ENCODE measurements at regions not wholly inside any gene's neighbourhood (a gene's known extent, or its start where the extent isn't known, plus 50 kb on each side); places are given as distances from the start of the nearest gene placed in this dataset.
"Not testable (repeated sequence)": the region's sequence is repeated elsewhere in the genome, so short reads cannot be mapped to it uniquely, and the experiment has no call there.

GRCh38 chr18:70700496-70700895 lies 411.7 kb downstream of the SOCS6 start:
- DNase-seq = no peak

DNA sequence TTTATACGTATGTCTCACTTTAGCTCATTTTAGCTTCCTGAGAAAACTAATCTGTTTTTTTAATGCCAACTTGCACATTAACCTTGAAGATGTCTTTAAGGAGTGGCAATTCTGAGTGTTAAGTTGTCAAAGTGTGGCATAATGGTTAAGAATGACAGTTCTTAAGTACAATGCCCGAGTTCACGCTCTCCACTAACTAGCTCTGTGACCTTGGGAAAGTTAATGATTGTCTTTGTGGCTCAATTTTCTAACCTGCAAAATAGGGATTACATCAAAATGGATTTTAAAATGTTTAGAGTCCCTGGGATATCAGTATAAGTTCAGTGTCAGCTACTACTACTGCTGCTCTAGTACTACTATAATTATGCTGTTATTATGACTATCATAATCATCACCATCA lies 409.7 kb downstream of the SOCS6 start:
- DNase-seq = no peak

GRCh38 chr18:70693246-70693645 lies 404.4 kb downstream of the SOCS6 start:
- DNase-seq = no peak

DNA sequence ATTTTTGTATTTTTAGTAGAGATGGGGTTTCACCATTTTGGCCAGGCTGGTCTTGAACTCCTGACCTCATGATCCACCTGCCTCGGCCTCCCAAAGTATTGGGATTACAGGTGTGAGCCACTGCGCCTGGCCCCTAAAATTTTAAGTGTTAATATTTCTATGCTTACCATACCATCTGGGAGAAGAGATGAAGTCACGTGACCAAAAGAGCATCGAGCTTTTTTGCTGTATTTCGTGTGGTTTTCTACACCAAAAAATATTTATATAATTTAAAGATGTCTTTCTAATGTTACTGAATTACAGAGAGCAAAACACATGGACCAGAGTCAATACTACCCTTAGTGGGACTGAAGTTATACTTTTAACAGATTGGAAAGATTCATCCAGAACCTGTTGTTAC lies 400.9 kb downstream of the SOCS6 start:
- DNase-seq = not testable (repeated sequence)

- no peak for DNase-seq
Observed at GRCh38 chr18:70688286-70688685, 399.4 kb downstream of the SOCS6 start.

DNA sequence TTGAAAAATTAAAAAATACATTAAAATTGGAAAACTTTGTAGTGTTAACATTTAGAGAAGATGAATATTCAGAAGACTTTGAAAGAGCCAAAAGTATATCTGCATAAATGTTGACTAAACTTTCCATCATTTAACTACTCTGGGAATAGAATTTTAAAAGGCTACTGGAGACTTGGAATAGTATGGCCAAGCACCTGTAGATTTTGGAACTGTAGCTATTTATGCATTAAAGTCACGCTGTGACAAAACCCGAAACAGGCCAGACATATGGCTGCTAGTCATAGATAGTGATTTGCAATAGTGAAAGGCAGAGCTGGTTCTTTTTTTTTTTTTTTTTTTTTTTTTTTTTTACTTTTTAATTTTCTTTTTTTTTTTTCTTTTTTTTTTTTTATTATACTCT lies 396.0 kb downstream of the SOCS6 start:
- DNase-seq = no peak

DNA sequence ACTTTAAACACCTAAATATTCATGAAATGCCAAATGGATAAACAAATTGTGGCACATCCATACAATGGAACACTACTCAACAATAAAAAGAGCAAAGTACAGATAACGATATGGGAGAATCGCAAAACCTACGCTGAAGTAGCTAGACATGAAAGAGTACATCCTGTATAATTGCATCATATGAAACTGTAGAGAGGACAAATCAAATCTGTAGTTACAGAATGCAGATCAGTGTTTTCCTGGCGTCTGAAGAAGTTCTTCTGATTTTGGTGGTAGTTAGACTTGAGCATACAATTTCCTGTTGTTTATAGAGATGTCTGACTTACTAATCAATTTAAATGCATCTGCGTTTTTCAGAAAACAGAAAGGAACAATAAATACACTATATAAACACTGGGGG lies 394.4 kb downstream of the SOCS6 start:
- DNase-seq = no peak

GRCh38 chr18:70674896-70675295 lies 386.1 kb downstream of the SOCS6 start:
- DNase-seq = no peak

GRCh38 chr18:70673831-70674230 lies 385.0 kb downstream of the SOCS6 start:
- DNase-seq = no peak

DNA sequence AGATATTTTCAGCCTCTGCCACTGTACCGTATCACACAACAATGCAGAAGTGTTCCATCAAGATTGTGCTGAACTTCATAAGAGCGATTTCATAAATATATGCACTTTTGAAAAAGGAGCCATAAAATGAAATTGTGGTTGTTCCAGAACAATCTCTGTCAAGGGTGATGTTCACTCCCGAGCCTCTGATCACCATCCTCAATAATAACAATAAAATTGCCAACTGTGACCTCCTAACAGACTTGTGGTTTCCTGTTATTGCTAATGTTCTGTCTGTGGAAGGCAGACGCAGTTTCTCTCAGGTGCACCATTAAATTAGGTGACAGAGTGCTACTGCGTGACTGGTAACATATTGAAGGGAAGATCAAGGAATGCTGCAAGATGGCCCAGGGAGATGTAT lies 383.7 kb downstream of the SOCS6 start:
- DNase-seq = no peak

GRCh38 chr18:70671889-70672565 lies 383.2 kb downstream of the SOCS6 start:
- peak; percentile 22 for DNase-seq

- no peak for DNase-seq
Observed at GRCh38 chr18:70666936-70667335, 378.1 kb downstream of the SOCS6 start.

DNA sequence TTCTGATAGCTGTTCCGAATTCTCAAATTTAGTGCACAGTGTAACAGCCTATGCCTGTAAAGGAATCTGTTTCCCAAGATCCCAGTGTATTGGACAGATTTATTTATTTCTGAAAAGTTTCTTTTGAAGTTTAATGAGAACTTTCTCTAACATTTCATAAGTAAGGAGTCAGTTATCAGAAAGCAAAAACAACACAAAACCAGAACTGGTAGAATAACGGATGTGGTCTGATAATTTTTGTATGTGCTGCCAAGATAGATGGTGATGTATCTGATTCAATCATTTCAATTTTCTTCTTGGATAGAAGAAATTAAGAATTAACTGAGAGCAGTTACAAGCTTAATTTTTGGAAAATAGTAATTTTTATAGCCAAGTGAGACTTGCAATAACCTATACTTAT lies 374.3 kb downstream of the SOCS6 start:
- no peak for DNase-seq

- no peak for DNase-seq
Observed at GRCh38 chr18:70662588-70662987, 373.7 kb downstream of the SOCS6 start.

DNA sequence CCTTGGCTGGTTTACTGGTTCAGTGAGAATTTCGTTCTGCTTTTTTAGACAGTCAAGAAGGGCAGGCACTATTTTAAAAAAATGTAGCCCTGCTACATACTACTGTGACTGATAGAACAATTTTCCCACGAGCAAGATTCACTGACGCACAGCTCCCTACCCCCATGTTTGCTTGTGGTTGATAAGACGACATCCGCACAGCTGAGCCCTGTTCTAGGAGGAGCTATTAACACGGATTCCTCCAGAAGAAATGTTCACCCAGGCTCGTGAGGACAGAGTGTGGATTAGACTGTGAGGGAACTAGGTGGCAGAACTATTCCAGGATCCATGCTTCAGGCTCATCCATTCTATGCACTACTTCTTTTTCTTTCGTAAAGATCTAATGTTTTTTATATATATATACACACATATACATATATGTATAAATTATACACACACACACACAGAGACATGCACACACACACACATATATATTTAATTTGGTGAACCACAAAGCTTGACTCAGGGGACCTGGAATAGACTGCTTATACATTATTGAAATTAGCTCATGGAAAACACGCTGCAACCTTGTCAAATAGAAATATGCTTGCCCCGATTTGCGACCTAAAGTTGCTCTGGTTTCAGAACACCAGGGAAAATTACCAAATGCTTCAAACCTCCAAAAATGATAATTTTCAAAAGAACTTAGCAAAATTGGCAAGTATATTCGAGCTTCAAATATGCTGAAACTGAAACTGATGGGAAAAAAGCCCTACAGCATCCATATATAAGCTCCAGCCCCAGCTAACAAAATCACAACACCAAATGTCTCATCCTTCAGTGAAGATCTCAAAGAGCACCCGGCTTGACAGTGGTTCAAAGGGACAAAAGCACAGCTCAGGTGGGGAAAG lies 370.4 kb downstream of the SOCS6 start:
- peak; percentile 38 for DNase-seq

DNA sequence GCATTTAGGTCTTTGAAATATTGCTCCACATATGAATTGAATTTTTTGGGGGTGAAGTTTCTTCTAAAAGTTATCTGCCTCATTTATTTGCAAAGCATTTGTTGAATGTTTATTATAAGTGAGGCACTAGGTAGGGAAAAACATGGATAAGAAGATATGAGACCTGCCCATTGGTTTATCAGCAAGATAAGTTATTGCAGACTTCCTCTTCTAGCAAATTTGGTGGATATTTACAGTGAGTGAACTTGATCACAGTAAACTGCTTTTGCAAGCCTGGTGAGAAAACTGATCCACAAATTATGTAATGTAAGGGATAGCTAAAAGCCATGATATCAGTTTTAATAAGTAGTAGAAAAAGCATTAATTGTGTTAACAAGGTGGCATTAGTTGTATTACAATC lies 364.8 kb downstream of the SOCS6 start:
- DNase-seq = no peak

- no peak for DNase-seq
Observed at GRCh38 chr18:70650878-70651277, 362.0 kb downstream of the SOCS6 start.

DNA sequence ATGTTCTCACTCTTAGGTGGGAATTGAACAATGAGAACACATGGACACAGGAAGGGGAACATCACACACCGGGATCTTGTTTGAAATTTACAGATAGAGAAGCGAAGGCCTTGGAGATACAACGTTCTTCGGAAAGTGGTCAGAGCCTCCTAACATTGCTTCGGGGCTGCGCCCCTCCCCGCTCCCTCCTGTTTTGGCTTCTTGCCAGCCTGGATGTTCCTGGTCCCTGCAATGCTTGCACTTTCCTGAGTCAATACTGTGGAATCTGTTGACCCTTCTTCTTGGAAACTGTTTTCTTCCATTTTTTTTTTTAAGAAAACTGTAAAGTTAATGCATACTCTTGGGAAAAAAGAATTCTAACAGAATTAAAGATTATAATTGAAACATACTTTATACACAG lies 360.8 kb downstream of the SOCS6 start:
- no peak for DNase-seq

DNA sequence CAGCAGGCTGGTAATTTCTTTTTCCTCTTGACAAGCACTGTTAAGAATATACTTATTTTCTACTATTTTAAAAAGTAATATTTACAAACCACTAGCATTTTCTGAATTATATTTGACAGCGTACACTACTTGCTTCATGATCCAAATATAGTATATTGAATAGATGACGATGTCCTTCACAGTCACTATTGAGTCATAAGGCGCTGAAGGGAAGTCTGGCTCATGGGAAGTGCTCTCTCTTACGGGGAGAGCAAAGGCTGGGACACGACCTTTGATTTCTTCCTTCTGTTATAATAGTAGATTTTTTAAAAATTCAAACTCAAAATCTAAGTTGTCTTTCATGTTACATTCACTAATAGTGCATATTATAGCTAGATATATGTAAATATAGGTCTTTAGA lies 357.1 kb downstream of the SOCS6 start:
- DNase-seq = no peak

DNA sequence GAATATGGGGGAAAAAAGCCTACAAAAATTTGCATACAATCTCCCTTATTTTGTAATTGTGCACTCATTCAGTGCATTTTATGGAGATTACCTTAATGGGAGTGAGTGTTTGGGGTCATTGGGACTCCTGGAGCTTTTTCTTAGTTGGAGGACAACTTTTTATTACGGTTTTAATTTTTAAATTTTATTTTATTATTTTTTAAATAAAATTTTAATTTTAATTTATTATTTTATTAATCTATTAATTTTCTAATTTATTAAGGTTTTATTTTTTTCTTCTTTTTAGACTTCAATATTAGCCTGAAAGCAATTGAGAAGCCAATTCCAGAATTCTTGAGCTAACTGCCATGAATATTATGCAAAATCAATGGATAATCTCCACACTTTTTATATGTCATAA lies 355.0 kb downstream of the SOCS6 start:
- no peak for DNase-seq

DNA sequence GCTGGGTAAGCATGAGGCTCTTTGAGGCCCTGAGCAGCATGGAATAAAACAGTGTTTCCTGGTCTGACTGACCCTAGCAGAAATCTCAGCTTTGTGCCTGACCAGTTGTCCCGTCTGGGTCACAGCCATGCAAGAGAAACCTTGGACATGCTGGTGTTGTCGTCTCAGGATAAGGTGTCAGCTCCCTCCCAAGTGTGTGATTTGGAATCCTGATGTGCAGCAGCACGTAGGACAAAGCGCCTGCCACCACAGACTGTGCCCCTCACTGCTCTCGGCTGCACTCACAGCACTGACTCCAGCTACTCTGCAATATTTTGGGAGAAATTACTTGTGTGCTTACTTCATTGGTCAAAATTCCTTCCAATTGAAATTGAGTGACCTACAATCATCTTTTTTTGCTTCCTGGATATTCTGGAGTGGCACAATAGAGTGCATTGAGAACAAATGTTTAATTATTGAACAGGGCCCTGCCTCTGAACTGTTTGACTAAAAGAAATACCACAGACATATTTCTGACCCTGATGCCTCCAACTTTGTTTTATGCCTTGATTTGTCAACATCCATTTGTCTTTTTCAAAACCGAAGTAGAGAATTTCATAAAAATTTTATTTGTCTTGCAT lies 352.4 kb downstream of the SOCS6 start:
- DNase-seq = no peak

DNA sequence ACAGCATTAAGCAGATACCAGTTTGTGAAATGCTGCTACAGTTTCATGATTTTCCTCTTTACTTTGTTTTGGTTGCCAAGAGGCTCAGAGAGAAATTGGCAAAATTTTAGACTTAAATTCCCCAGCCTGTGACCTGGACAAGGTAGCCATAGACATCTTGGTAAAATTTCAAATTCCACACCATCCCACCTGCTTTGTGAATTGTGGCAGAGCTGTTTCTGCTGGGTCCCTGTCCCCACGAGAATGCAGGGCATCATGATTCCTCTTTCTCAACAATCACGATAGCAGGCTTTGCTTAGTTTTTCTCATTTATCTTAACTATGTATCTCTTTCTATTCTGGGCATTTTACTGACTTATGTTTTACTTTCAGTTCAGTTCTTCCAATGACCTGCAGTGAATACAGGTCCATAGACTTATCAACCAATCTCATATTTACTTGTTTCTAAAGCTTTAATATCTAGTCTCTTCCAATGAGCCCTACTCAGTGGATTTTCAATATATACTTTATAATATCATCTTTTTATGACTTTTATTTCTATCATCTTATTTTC lies 351.6 kb downstream of the SOCS6 start:
- DNase-seq = no peak

DNA sequence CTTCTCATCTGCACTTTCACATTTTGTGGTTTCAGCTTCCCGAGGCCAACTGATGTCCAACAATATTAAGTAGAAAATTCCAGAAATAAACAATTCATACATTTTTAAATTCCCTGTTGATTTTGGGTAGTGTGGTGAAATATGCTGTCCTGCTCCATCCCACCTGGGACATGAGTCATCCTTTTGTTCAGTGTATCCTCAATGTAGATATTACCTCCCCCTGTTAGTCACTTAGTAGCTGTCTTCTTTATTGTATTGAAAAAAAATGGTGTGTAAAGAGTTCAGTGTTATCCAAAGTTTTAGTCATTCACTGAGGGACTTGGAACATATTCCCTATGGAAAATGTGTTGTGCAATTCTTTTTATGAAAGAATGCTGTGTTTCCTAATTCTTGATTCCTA lies 348.1 kb downstream of the SOCS6 start:
- no peak for DNase-seq

All from activated CD4-positive, alpha-beta T cell treated with anti-CD3 and anti-CD28 coated beads for 1 hour (primary cell).